Erythroblast (primary cell): ENCODE measurements at regions not wholly inside any gene's neighbourhood (a gene's known extent, or its start where the extent isn't known, plus 50 kb on each side); places are given as distances from the start of the nearest gene placed in this dataset.
"Not testable (repeated sequence)": the region's sequence is repeated elsewhere in the genome, so short reads cannot be mapped to it uniquely, and the experiment has no call there.

Experiments used
- DNase-seq, 2 experiments: peaks; one replicate each; lab custom pipeline; 2025; lab: John Stamatoyannopoulos, UW
- GATA1 ChIP-seq: IDR thresholded peaks from 2 replicates; pipeline ENCODE4 v1.6.1; 2011; ENCODE audit warnings: low read depth, mild to moderate bottlenecking, control low read depth, low read length, moderate library complexity
- POLR2A ChIP-seq: IDR thresholded peaks from 2 replicates; pipeline ENCODE4 v1.6.1; 2011; ENCODE audit warnings: mild to moderate bottlenecking, low read length

DNA sequence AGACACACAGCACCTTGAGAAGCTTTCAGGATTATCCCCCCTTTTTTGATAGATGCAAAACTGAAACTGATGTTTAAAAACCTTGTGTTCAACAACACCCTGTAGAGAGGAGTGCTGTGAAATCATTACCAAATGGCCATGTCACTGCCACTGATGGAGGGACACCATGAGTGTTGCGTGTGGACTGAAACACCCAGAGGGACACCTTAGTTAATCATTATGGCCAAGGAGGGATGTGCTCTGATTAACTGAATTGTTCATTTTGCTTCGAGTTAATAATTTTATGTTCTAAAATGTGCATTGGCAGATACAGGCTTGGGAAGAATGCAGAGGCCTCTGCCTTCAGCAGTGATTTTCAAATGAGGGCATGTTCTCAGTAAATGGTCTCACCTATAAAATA, 226.0 kb downstream of the KLF6 start:
- TF ChIP-seq GATA1, result no peak
- DNase-seq, result no peak

DNA sequence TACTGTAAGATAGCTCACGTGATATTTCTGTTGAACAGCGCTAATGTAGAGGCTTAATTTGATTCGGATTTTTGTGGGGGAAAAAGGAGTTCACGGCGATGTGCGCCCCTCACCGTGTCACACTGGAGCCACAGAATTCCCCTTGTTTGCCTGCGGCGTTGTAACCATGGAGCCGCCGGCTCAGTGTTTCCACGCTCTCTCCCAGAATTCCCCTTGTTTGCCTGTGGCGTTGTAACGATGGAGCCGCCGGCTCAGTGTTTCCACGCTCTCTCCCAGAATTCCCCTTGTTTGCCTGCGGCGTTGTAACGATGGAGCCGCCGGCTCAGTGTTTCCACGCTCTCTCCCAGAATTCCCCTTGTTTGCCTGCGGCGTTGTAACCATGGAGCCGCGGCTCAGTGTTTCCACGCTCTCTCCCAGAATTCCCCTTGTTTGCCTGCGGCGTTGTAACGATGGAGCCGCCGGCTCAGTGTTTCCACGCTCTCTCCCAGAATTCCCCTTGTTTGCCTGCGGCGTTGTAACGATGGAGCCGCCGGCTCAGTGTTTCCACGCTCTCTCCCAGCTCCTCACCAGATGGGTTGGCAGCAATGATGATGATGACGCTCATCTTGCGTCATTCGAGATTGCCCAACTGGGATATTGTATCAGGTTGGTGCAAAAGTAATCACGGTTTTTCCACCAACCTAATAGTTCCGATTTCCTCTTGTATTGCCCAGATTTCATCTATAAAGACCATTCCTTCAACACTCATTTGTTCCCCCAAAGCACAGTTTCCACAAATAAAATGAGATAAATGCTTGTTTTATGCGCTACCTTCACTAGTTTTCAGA, 228.6 kb downstream of the KLF6 start:
- DNase-seq, result not testable (repeated sequence)

- DNase-seq, result no peak
These were observed 230.9 kb downstream of the KLF6 start for GRCh38 chr10:3554121-3554522.

DNA sequence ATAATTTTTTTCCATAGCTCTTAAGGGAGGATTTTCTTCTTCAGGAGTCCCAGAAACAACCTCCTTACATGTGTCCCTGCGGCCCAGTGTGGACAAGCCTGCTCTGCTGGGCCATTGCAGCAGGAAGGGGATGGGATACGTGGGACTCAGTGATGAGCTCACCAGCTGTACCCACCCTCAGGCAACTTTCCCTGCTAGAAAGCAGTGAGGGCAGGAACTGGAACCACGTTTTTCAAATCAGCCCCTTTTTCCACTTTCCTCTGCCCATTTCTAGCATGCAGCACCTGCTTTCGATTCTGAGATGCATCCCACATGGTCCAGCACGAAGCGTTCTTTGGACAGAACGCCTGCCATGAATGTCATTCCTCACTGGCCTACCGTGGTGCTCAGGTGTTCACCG, 232.7 kb downstream of the KLF6 start:
- TF ChIP-seq GATA1 (no peak), POLR2A (no peak)
- no peak for DNase-seq

More at GRCh38 chr10:3554121-3554522, 230.9 kb downstream of the KLF6 start:
- no peak for TF ChIP-seq POLR2A
- no peak for TF ChIP-seq GATA1

DNA sequence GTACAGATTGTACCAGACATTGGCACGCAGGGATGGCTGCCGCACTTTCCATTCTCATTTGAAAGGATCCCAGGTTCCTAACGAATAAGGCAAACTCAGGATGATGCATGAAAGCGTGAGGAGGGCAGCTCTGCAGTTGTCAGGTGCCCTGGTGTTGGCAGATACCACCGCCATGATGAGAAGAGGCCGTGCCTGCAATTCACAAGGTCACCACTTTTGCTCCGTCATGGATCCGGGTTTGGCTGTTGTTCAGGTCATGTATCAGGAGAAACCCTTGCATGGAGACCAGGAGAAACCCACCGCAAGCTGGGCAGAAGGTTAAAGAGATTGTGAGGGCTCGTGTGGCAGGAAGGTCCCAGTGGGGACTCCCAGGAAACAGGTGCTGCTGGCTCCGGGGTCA, 233.2 kb downstream of the KLF6 start:
- no peak for TF ChIP-seq GATA1
- TF ChIP-seq POLR2A, result no peak
- DNase-seq, result no peak

- DNase-seq, result no peak
- no peak for TF ChIP-seq POLR2A
- no peak for TF ChIP-seq GATA1
These were observed 235.9 kb downstream of the KLF6 start for GRCh38 chr10:3549118-3549517.

DNA sequence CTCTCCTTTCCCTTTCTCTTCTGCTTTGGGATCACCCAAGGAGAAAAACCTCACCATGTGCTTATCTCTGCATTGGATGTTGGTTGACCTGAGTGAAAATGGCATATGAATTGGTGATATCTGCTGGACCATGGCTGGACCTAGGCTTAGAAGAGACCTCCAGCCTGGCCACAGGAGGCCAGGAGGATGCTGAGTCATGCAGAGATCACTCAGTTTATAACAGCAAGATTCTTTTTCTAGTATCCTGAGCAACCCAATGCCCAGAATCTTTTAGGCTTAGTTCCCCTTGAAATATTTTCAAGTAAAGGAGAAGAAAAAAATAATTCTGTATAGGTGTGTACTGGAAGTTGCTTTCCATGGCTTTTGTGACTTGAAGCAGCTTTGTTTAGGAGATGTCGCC, 236.3 kb downstream of the KLF6 start:
- TF ChIP-seq POLR2A, result no peak
- no peak for TF ChIP-seq GATA1
- no peak for DNase-seq

DNA sequence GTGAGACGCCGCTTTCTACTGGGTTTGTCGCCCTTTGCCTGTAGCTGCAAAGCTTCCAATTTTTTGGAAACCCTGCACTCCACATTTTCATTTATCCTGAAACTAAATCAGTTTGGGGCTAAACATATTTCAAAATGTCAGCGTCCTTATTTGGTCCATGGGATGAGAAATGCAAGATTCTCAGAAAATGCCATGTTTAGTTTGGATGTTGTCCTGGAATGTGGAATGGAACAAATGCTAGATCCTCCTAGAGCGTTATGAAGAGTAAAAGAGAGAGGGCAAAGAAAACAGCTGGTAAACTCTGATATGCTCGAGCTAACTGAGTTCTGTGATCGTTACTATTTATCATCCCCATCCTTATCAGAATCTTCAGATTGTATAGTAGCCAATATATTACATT, 236.9 kb downstream of the KLF6 start:
- TF ChIP-seq POLR2A (no peak), GATA1 (no peak)
- no peak for DNase-seq

- TF ChIP-seq GATA1 (no peak), POLR2A (no peak)
- no peak for DNase-seq
These were observed 240.4 kb downstream of the KLF6 start for GRCh38 chr10:3544561-3544960.

DNA sequence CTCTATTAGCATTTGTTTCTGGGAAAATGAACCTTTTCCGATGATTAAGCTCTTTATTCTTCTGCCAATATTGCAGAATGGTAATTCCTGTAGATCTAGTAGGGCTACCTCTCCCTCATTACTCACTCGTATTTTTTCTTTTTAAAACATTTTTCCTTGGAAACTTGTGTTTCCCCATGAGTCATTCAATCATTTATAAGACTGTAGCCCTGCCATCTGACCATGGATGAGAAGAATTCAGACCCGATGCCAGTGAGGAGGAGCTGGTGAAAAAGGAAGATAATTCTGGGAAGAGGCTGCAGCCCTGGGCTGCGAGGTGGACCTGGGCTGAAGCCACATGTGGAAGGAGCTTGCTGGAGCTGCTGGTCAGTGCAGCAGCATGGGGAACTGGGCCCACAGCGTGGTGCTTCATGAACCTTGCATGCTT, 242.8 kb downstream of the KLF6 start:
- no peak for DNase-seq

GRCh38 chr10:3539696-3540383, 245.2 kb downstream of the KLF6 start:
- DNase-seq, result no peak
- TF ChIP-seq POLR2A (no peak), GATA1 (no peak)

More for the DNA sequence above, 242.8 kb downstream of the KLF6 start:
- TF ChIP-seq POLR2A, result no peak
- no peak for TF ChIP-seq GATA1

GRCh38 chr10:3538656-3539531, 246.1 kb downstream of the KLF6 start:
- no peak for DNase-seq

GRCh38 chr10:3538291-3538655, 246.7 kb downstream of the KLF6 start:
- TF ChIP-seq GATA1, result no peak
- TF ChIP-seq POLR2A, result no peak
- DNase-seq, result no peak

More at GRCh38 chr10:3538656-3539531, 246.1 kb downstream of the KLF6 start:
- TF ChIP-seq GATA1 (no peak), POLR2A (no peak)

GRCh38 chr10:3537518-3537917, 247.5 kb downstream of the KLF6 start:
- TF ChIP-seq GATA1, result no peak
- TF ChIP-seq POLR2A, result no peak
- no peak for DNase-seq
